ENCODE measurements at regions not wholly inside any gene's neighbourhood (a gene's known extent, or its start where the extent isn't known, plus 50 kb on each side); places are given as distances from the start of the nearest gene placed in this dataset.
"Not testable (repeated sequence)": the region's sequence is repeated elsewhere in the genome, so short reads cannot be mapped to it uniquely, and the experiment has no call there.

DNA sequence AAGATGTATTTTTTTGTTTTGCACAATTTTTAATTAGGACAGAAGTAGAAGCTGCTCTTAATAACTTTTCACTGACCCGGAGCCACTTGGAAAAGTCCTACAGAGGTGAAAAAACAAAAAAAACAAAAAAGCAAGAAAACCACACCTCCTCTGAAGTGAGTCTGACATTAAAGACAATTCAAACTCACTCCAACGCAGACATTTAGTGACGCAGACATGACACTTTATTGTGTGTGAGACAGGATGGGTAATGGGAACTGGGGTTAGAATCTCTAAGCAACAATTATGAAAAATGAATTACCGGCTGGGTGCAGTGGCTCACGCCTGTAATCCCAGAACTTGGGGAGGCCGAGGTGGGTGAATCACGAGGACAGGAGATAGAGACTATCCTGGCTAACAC lies 370.0 kb upstream of the SPATA31A3 start:
- TF ChIP-seq POLR2A, POLR2AphosphoS5 (IDR thresholded peaks at IDR 0.05): not testable (repeated sequence)
- TF ChIP-seq, protein P1, sequence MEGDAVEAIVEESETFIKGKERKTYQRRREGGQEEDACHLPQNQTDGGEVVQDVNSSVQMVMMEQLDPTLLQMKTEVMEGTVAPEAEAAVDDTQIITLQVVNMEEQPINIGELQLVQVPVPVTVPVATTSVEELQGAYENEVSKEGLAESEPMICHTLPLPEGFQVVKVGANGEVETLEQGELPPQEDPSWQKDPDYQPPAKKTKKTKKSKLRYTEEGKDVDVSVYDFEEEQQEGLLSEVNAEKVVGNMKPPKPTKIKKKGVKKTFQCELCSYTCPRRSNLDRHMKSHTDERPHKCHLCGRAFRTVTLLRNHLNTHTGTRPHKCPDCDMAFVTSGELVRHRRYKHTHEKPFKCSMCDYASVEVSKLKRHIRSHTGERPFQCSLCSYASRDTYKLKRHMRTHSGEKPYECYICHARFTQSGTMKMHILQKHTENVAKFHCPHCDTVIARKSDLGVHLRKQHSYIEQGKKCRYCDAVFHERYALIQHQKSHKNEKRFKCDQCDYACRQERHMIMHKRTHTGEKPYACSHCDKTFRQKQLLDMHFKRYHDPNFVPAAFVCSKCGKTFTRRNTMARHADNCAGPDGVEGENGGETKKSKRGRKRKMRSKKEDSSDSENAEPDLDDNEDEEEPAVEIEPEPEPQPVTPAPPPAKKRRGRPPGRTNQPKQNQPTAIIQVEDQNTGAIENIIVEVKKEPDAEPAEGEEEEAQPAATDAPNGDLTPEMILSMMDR (IDR thresholded peaks at IDR 0.05) = not testable (repeated sequence)

Data from prostate gland (tissue), 2 donors.